IPS-18c (cell line): ENCODE measurements at regions not wholly inside any gene's neighbourhood (a gene's known extent, or its start where the extent isn't known, plus 50 kb on each side); places are given as distances from the start of the nearest gene placed in this dataset.
"Not testable (repeated sequence)": the region's sequence is repeated elsewhere in the genome, so short reads cannot be mapped to it uniquely, and the experiment has no call there.

ENCODE experiments used
- H3K4me3 ChIP-seq: 2 replicates; pipeline ENCODE4 v1.7.0; 2013; ENCODE audit warnings: low read depth, mild to moderate bottlenecking, low read length, moderate library complexity; ENCODE audit not compliant: insufficient read depth
- H3K9me3 ChIP-seq: one replicate; pipeline ENCODE4 v1.6.1; 2013; ENCODE audit warnings: mild to moderate bottlenecking, low read length, moderate library complexity; ENCODE audit not compliant: control insufficient read depth, insufficient read depth

DNA sequence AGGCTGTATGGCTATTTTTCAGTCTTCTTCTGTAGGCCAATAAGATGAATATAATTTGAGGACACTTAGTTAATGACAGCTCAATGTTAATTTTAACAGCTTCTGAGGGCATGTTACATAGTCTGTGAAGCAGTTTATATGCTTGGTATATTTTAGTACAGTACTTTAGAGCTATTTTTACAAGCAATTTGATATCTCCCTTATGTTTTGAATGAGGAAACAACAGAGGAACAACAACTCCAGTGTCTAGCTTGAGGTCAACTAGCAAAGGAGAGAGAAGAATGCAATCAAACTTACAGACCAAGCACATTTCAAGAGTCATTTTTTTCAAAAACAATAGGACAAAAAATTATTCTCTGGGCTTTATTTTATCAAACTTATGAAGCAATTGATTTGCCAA is 469.1 kb upstream of the DCN start:
- H3K4me3 ChIP-seq: no peak overlapping the region
- no peaks in the 10 kb centered on the region for H3K9me3 ChIP-seq

DNA sequence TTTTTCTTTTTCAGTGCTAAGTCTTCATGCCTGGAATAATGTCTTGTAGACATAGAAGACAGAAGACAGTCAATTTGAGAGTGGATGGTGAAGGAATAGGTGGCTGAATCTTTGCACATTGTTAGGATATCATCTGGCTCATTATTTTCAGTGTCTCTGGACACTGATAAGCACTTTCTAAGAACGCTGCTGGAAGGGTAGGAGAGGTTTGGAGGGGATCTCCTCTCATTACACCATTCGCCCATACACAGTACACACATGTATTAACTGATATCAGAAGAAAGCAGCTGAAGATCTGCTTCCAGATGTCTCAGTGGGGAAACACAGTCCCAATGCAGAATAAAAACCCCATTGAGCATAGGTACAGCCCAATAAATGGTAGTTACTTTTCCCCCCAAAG is 461.1 kb upstream of the DCN start:
- H3K4me3 ChIP-seq: no peak overlapping the region

DNA sequence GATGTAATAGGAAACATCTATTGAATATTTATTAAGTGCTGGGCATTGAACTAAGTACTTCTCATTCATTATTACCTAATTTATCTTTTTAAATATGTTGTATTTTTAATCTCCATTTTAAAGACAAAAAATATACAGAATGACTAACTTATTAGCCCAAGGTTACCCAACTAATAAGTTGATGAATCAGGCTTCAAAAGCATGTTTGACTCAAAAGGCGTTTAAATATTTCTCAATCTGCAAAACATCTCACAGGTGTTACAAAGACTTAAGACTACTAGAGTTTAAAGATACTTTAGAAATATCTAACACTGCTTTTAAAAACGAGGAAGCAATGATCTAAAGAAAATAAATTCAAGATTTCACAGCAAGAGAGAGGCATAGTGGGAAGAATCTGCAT is 457.4 kb upstream of the DCN start:
- Histone ChIP-seq H3K4me3 (no peak overlapping the region), H3K9me3 (no peaks in the 10 kb centered on the region)

More for the DNA sequence above, 461.1 kb upstream of the DCN start:
- H3K9me3 ChIP-seq: no peaks in the 10 kb centered on the region

DNA sequence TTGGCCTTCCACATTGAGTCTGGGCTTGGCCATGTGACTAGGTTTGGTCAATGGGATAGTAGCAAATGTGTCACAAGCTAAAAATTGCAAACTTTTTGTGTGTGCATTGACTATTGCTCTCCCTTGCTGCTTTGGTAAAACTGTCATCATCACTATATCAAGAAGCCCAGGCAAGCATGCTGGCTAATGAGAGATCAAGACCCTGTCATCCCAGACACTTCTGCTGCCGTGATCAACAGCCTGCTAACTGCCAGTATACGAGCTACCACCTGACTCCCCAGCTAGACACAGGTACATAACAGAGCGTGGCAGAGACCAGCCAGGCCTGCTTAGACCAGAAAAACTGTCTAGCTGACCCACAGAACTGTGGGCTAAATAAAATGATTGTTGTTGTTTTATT is 456.7 kb upstream of the DCN start:
- no peaks in the 10 kb centered on the region for H3K9me3 ChIP-seq
- H3K4me3 ChIP-seq: no peak overlapping the region

DNA sequence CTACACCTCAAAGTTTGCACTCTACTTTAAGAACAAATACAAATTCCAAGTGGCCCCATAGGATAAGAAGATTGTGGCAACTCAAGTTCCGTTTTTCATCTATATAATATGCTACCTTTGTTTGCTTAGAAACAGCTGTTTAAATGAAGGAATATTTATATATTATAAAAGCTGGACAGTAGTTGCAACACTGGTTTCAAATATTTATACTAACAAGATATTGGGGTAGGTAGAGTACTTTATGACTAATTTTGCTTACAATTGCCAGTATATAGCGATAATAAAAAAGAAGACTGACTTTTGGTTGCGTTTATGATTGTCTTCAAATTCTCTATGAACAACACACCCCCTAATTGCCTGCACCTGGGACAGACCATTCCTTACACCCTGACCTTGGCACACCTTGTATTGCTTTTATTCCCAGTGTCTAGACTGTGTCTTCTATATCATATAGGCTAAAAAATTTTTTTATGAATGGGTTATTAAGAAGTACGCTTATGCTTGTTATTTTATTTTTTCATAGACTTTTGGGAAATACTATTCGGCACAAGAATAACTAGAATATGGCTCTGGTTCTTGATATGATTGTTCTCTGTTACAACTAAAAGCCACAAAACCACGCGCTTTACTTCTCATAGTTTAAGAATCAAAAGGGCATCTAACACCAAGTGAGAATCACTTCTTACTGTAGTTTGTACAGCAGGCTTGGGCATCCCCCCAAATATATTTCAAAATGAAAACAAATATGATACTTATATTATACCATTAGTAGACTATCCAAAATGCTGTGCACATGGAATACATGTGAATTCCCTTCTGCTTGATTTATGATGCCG is 455.4 kb upstream of the DCN start:
- no peak overlapping the region for H3K4me3 ChIP-seq
- no peaks in the 10 kb centered on the region for H3K9me3 ChIP-seq

- H3K4me3 ChIP-seq: no peak overlapping the region
- H3K9me3 ChIP-seq: no peaks in the 10 kb centered on the region
These were observed 454.1 kb upstream of the DCN start for GRCh38 chr12:91636721-91637120.

GRCh38 chr12:91634386-91634713 is 451.7 kb upstream of the DCN start:
- not testable (repeated sequence) for H3K9me3 ChIP-seq, H3K4me3 ChIP-seq

GRCh38 chr12:91633734-91634357 is 451.2 kb upstream of the DCN start:
- no peaks in the 10 kb centered on the region for H3K9me3 ChIP-seq
- no peak overlapping the region for H3K4me3 ChIP-seq

GRCh38 chr12:91633206-91633605 is 450.6 kb upstream of the DCN start:
- Histone ChIP-seq H3K9me3 (no peaks in the 10 kb centered on the region), H3K4me3 (no peak overlapping the region)

DNA sequence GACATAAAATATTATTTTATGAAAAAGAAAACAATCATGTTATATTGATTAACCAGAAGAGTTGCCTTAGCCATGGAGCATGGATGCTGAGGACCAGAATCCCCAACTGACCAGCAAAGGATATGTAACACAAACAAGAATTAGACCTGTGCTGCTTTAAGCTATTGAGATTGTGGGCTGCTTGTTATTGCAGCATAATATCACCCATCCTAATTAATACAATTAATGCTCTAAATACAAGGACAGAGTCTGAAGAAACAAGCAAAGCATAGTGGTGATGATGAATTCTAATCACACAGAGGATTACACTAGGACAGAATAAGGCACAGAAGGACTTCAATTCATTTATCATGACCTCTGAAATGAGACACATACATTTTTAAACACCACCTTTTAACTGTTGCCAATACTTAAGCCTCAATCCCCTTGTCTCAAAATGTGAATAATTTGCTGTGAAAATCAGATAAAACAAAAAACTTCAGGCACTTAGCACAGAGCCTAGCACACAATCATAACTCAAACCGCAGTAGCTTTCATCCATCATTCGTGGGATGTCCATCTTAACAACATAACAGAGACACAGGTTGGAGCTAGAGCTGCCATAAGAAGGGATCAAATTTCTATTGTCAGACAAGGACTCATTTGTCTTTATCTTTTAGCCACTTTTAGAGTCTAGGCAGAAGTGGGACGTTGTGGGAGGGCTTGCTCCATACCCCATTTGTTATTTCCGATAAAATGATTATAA is 449.6 kb upstream of the DCN start:
- H3K9me3 ChIP-seq: no peaks in the 10 kb centered on the region

DNA sequence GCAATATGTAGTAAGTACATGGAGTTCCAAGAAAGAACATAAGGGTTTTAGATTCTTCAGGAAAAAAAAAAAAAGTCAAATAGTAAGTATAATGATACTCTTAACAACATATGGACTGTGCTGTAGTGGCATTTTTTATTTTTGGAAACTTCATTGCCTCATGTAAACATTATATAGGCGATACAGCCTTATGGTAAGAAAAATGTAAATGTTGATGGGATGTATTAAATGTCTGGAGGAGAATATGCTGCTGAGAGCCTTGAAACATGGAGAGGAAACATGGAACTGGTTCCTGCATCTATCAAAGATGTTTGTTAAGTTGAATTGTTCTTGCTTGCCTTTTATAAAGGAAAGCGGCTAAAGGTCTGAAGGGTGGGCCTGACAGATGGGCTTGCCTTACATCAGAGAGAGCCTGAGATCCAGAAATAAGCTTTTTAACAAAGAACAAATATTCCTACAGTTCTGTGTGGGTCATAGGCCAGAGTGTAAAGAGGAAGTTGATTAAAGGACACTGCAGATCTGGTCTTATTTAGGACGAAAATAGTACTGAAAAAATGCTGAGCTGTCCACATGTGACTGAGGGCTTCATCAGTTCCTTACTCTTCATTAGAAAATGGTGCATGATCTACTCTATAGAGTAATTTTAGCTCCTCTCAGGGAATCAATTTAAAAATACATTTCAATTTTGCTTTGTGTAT is 448.1 kb upstream of the DCN start:
- Histone ChIP-seq H3K4me3 (no peak overlapping the region), H3K9me3 (no peaks in the 10 kb centered on the region)

More for the DNA sequence above, 449.6 kb upstream of the DCN start:
- no peak overlapping the region for H3K4me3 ChIP-seq

GRCh38 chr12:91630083-91630482 is 447.5 kb upstream of the DCN start:
- H3K9me3 ChIP-seq: no peaks in the 10 kb centered on the region
- no peak overlapping the region for H3K4me3 ChIP-seq

GRCh38 chr12:91629440-91629839 is 446.8 kb upstream of the DCN start:
- no peaks in the 10 kb centered on the region for H3K9me3 ChIP-seq
- H3K4me3 ChIP-seq: no peak overlapping the region

DNA sequence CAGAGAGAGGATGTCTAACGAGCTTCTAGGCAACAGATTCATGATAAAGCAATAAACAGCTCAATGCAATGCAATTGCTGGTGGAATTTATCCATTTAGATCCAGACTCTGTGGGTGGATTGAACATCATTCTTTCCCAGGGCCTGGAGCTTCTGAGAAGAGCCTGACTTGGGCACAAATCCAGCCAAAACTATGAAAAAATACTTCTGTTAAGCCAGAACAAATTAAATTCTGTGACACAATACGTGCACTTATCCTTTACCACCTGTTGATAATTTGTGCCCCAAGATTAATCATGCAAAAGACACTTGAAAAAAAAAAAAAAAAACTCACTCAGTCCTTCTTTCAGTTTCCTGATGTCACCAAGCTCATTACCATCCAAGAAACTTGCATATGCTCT is 446.0 kb upstream of the DCN start:
- H3K9me3 ChIP-seq: no peaks in the 10 kb centered on the region
- H3K4me3 ChIP-seq: no peak overlapping the region

GRCh38 chr12:91627225-91627624 is 444.6 kb upstream of the DCN start:
- Histone ChIP-seq H3K4me3 (no peak overlapping the region), H3K9me3 (no peaks in the 10 kb centered on the region)

- no peaks in the 10 kb centered on the region for H3K9me3 ChIP-seq
- no peak overlapping the region for H3K4me3 ChIP-seq
These were observed 440.4 kb upstream of the DCN start for GRCh38 chr12:91622981-91623380.

DNA sequence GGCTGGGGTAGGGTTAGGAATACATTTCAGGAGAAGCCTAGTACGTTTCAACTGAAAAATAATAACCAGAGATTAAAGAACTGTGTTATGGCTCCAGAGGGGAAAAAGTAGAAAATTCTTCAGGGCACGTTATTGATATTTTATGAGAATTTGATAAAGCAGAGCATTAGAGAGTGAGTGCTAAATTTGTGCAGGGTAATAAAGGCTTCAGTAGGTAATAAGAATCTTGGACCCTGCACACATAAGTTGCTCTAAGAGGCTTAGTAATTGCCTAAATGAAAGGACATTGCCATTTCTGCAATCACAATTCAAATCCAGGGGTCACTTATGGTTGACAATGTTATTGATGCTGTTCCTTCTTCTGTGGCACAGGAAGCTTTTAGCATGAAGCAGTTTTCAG is 439.4 kb upstream of the DCN start:
- Histone ChIP-seq H3K4me3 (no peak overlapping the region), H3K9me3 (no peaks in the 10 kb centered on the region)

DNA sequence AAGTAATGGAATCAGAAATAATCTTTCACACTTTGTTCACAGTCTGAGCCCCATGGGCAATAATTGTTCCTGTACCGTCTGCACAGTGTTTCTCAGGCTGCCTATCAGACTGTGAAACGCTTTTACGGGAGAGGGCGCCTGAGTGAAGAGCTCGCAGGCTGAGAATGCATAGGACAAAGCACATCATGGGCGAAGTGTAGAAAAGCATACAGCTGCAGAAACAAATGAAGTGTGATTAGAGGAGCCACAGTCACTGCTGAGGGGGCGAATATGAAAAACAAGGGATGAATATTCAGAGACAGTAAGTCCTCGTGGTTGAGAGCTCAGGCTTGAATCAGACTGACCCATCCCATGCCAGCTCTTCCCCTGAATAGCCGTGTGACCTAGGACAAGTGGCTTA is 438.4 kb upstream of the DCN start:
- H3K9me3 ChIP-seq: no peaks in the 10 kb centered on the region
- no peak overlapping the region for H3K4me3 ChIP-seq
